GM12873 (cell line): ENCODE measurements at regions not wholly inside any gene's neighbourhood (a gene's known extent, or its start where the extent isn't known, plus 50 kb on each side); places are given as distances from the start of the nearest gene placed in this dataset.

ENCODE experiments used
- CTCF ChIP-seq: IDR thresholded peaks from 2 replicates; pipeline ENCODE4 v1.5.1; 2012; ENCODE audit warnings: low read depth, mild to moderate bottlenecking, moderate library complexity, low read length, control low read depth; ENCODE audit not compliant: insufficient read depth; ENCODE audit errors: missing control alignments

GRCh38 chr20:53826090-53826489 is 232.5 kb upstream of the ZNF217 start:
- no peak for TF ChIP-seq CTCF

GRCh38 chr20:53825282-53825681 is 231.6 kb upstream of the ZNF217 start:
- no peak for TF ChIP-seq CTCF

GRCh38 chr20:53824779-53825178 is 231.1 kb upstream of the ZNF217 start:
- no peak for TF ChIP-seq CTCF

GRCh38 chr20:53823121-53823764 is 229.6 kb upstream of the ZNF217 start:
- TF ChIP-seq CTCF = no peak

GRCh38 chr20:53822534-53822933 is 228.9 kb upstream of the ZNF217 start:
- TF ChIP-seq CTCF = no peak

GRCh38 chr20:53819973-53820451 is 226.4 kb upstream of the ZNF217 start:
- no peak for TF ChIP-seq CTCF

- no peak for TF ChIP-seq CTCF
These were observed 225.0 kb upstream of the ZNF217 start for GRCh38 chr20:53818457-53819177.
